Hepatocyte (in vitro differentiated cells): ENCODE measurements at regions not wholly inside any gene's neighbourhood (a gene's known extent, or its start where the extent isn't known, plus 50 kb on each side); places are given as distances from the start of the nearest gene placed in this dataset.

Source experiments
- DNase-seq: peaks from one replicate; pipeline ENCODE4 v3.0.0-alpha.2; 2016; ENCODE audit warnings: low spot score
- H2AFZ ChIP-seq: fragments of 200-600 bp; sonication (generic); 2 replicates; pipeline ENCODE4 v1.6.0; 2016; ENCODE audit warnings: antibody characterized with exemption, mild to moderate bottlenecking
- H3K27ac ChIP-seq: fragments of 200-600 bp; sonication (generic); 2 replicates; pipeline ENCODE4 v1.5.1; 2016; ENCODE audit warnings: mild to moderate bottlenecking
- H3K27me3 ChIP-seq: fragments of 200-600 bp; sonication (generic); 2 replicates; pipeline ENCODE4 v1.6.1; 2016
- H3K36me3 ChIP-seq: fragments of 200-600 bp; sonication (generic); replicated peaks from 2 replicates; pipeline ENCODE4 v1.5.1; 2016; ENCODE audit warnings: low read depth; ENCODE audit not compliant: insufficient read depth
- H3K4me1 ChIP-seq: fragments of 200-600 bp; sonication (generic); 2 replicates; pipeline ENCODE4 v1.5.1; 2016; ENCODE audit warnings: mild to moderate bottlenecking, moderate library complexity; ENCODE audit not compliant: insufficient read depth
- H3K4me2 ChIP-seq: fragments of 200-600 bp; sonication (generic); 2 replicates; pipeline ENCODE4 v1.6.0; 2016
- H3K4me3 ChIP-seq: fragments of 200-600 bp; sonication (generic); 2 replicates; pipeline ENCODE4 v1.5.1; 2016; ENCODE audit warnings: mild to moderate bottlenecking
- H3K79me2 ChIP-seq: fragments of 200-600 bp; sonication (generic); 2 replicates; pipeline ENCODE4 v1.6.0; 2017; ENCODE audit warnings: mild to moderate bottlenecking
- H3K9me2 ChIP-seq: fragments of 200-600 bp; sonication (generic); replicated peaks from 2 replicates; pipeline ENCODE4 v1.6.0; 2017; ENCODE audit warnings: mild to moderate bottlenecking; ENCODE audit not compliant: insufficient read depth
- H3K9me3 ChIP-seq: fragments of 200-600 bp; sonication (generic); 2 replicates; pipeline ENCODE4 v1.5.1; 2016; ENCODE audit warnings: low read depth, mild to moderate bottlenecking
- H4K20me1 ChIP-seq: fragments of 200-600 bp; sonication (generic); 2 replicates; pipeline ENCODE4 v1.6.0; 2016; ENCODE audit warnings: mild to moderate bottlenecking; ENCODE audit not compliant: insufficient read depth, poor library complexity, severe bottlenecking
- CTCF ChIP-seq: fragments of 200-600 bp; sonication (generic); IDR thresholded peaks from 2 replicates; pipeline ENCODE4 v1.5.1; 2016; ENCODE audit warnings: antibody characterized with exemption, mild to moderate bottlenecking; ENCODE audit not compliant: poor library complexity
- EZH2 ChIP-seq: fragments of 200-600 bp; sonication (generic); IDR thresholded peaks from 2 replicates; pipeline ENCODE4 v1.6.1; 2016; ENCODE audit warnings: antibody characterized with exemption, mild to moderate bottlenecking, borderline replicate concordance
- EZH2phosphoT487 ChIP-seq: fragments of 200-600 bp; sonication (generic); IDR thresholded peaks from one replicate; pipeline ENCODE4 v1.6.1; 2018; ENCODE audit warnings: antibody characterized with exemption, mild to moderate bottlenecking, low read depth, moderate library complexity; ENCODE audit not compliant: unreplicated experiment, severe bottlenecking
- WGBS: methylation state at CpG from one replicate; pipeline ENCODE4 v1.1.6; 2016; ENCODE audit warnings: low lambda C conversion rate; ENCODE audit errors: missing lambda C conversion rate; 5-methylcytosine and 5-hydroxymethylcytosine counted together

- H3K9me3 ChIP-seq, result no peaks in the 10 kb centered on the region
- H3K4me1 ChIP-seq, result no peaks in the 10 kb centered on the region
- no peak for DNase-seq
- H3K4me3 ChIP-seq, result no peak overlapping the region
- H3K27ac ChIP-seq, result no peak overlapping the region
- no peaks in the 10 kb centered on the region for H3K79me2 ChIP-seq
- H3K4me2 ChIP-seq, result no peak overlapping the region
- no peaks in the 10 kb centered on the region for H3K36me3 ChIP-seq
- no peaks in the 10 kb centered on the region for H3K9me2 ChIP-seq
- H3K27me3 ChIP-seq, result no peaks in the 10 kb centered on the region
- H2AFZ ChIP-seq, result no peak overlapping the region
- TF ChIP-seq CTCF (no peak), EZH2 (no peak), EZH2phosphoT487 (no peak)
- WGBS, result 84% methylated on average over 3 of the region's 3 CpGs
- no peaks in the 10 kb centered on the region for H4K20me1 ChIP-seq
These were observed 718.3 kb downstream of the PTPRU start for GRCh38 chr1:29954591-29954990.

- Histone ChIP-seq H3K27ac (no peak overlapping the region), H2AFZ (no peak overlapping the region), H3K9me2 (no peaks in the 10 kb centered on the region), H3K9me3 (no peaks in the 10 kb centered on the region), H4K20me1 (no peaks in the 10 kb centered on the region), H3K79me2 (no peaks in the 10 kb centered on the region), H3K4me2 (no peak overlapping the region), H3K36me3 (no peaks in the 10 kb centered on the region), H3K27me3 (no peaks in the 10 kb centered on the region), H3K4me3 (no peak overlapping the region), H3K4me1 (no peaks in the 10 kb centered on the region)
- no peak for DNase-seq
- WGBS, result 68% methylated on average over 5 of the region's 7 CpGs
- TF ChIP-seq CTCF, result no peak
- no peak for TF ChIP-seq EZH2
- no peak for TF ChIP-seq EZH2phosphoT487
These were observed 717.6 kb downstream of the PTPRU start for GRCh38 chr1:29953961-29954360.

GRCh38 chr1:29949676-29950075, 713.4 kb downstream of the PTPRU start:
- WGBS, result 36% methylated on average over 1 of the region's 1 CpG
- no peaks in the 10 kb centered on the region for H3K36me3 ChIP-seq
- no peaks in the 10 kb centered on the region for H3K79me2 ChIP-seq
- no peaks in the 10 kb centered on the region for H3K9me2 ChIP-seq
- no peak overlapping the region for H3K4me2 ChIP-seq
- no peak for DNase-seq
- no peaks in the 10 kb centered on the region for H4K20me1 ChIP-seq
- no peaks in the 10 kb centered on the region for H3K9me3 ChIP-seq
- no peak overlapping the region for H2AFZ ChIP-seq
- no peak overlapping the region for H3K4me3 ChIP-seq
- TF ChIP-seq CTCF (no peak), EZH2 (no peak), EZH2phosphoT487 (no peak)
- H3K27me3 ChIP-seq, result peaks cover 9% of the 10 kb centered on the region
- H3K4me1 ChIP-seq, result no peaks in the 10 kb centered on the region
- H3K27ac ChIP-seq, result no peak overlapping the region

- no peak overlapping the region for H3K27ac ChIP-seq
- no peaks in the 10 kb centered on the region for H3K9me3 ChIP-seq
- H3K4me3 ChIP-seq, result no peak overlapping the region
- H3K36me3 ChIP-seq, result no peaks in the 10 kb centered on the region
- H2AFZ ChIP-seq, result no peak overlapping the region
- no peak for DNase-seq
- H3K4me1 ChIP-seq, result no peaks in the 10 kb centered on the region
- H4K20me1 ChIP-seq, result no peaks in the 10 kb centered on the region
- peaks cover 9% of the 10 kb centered on the region for H3K27me3 ChIP-seq
- WGBS, result 89% methylated on average over 8 of the region's 8 CpGs
- no peaks in the 10 kb centered on the region for H3K79me2 ChIP-seq
- H3K9me2 ChIP-seq, result no peaks in the 10 kb centered on the region
- TF ChIP-seq EZH2 (no peak), CTCF (no peak), EZH2phosphoT487 (no peak)
- H3K4me2 ChIP-seq, result no peak overlapping the region
These were observed 712.3 kb downstream of the PTPRU start for GRCh38 chr1:29948581-29948980.
